ENCODE measurements at regions not wholly inside any gene's neighbourhood (a gene's known extent, or its start where the extent isn't known, plus 50 kb on each side); places are given as distances from the start of the nearest gene placed in this dataset.
A peak's percentile ranks its signal among the peaks of the same experiment; 100 is the strongest.
"Not testable (repeated sequence)": the region's sequence is repeated elsewhere in the genome, so short reads cannot be mapped to it uniquely, and the experiment has no call there.

GRCh38 chr5:18238321-18238720 lies 604.1 kb downstream of the TAF11L14 start:
- no peak for DNase-seq (ENCODE audit: low read depth in 1 of 2, low spot score in 1 of 2)
- TF ChIP-seq JUND (IDR thresholded peaks at IDR 0.05; ENCODE audit: low read depth) = no peak
- in situ Hi-C loops (cut with HindIII; ENCODE audit: low pct_unique_long_range_greater_than_20kb, low sequenced_read_pairs) = no loop called here

- in situ Hi-C loops (cut with HindIII; ENCODE audit: low pct_unique_long_range_greater_than_20kb, low sequenced_read_pairs) = no loop called here
- no peak for TF ChIP-seq JUND (IDR thresholded peaks at IDR 0.05; ENCODE audit: low read depth)
- DNase-seq (ENCODE audit: low read depth in 1 of 2, low spot score in 1 of 2) = no peak
Measured at GRCh38 chr5:18240971-18241370, 606.7 kb downstream of the TAF11L14 start.

- TF ChIP-seq JUND (IDR thresholded peaks at IDR 0.05; ENCODE audit: low read depth) = no peak
- DNase-seq (ENCODE audit: low read depth in 1 of 2, low spot score in 1 of 2) = no peak
- in situ Hi-C loops (cut with HindIII; ENCODE audit: low pct_unique_long_range_greater_than_20kb, low sequenced_read_pairs) = no loop called here
Measured at GRCh38 chr5:18243846-18244245, 609.6 kb downstream of the TAF11L14 start.

- no peak for TF ChIP-seq JUND (IDR thresholded peaks at IDR 0.05; ENCODE audit: low read depth)
- no peak for DNase-seq (ENCODE audit: low read depth in 1 of 2, low spot score in 1 of 2)
- in situ Hi-C loops (cut with HindIII; ENCODE audit: low pct_unique_long_range_greater_than_20kb, low sequenced_read_pairs) = no loop called here
Measured at GRCh38 chr5:18244309-18244708, 610.0 kb downstream of the TAF11L14 start.

GRCh38 chr5:18252559-18252958 lies 618.3 kb downstream of the TAF11L14 start:
- in situ Hi-C loops (cut with HindIII; ENCODE audit: low pct_unique_long_range_greater_than_20kb, low sequenced_read_pairs) = no loop called here
- TF ChIP-seq JUND (IDR thresholded peaks at IDR 0.05; ENCODE audit: low read depth) = no peak

GRCh38 chr5:18264126-18264882 lies 630.0 kb downstream of the TAF11L14 start:
- DNase-seq (ENCODE audit: low read depth in 1 of 2, low spot score in 1 of 2) = no peak
- in situ Hi-C loops (cut with HindIII; ENCODE audit: low pct_unique_long_range_greater_than_20kb, low sequenced_read_pairs) = no loop called here
- no peak for TF ChIP-seq JUND (IDR thresholded peaks at IDR 0.05; ENCODE audit: low read depth)

More at GRCh38 chr5:18252559-18252958, 618.3 kb downstream of the TAF11L14 start:
- DNase-seq (ENCODE audit: low read depth in 1 of 2, low spot score in 1 of 2) = no peak

- DNase-seq (ENCODE audit: low read depth in 1 of 2, low spot score in 1 of 2) = no peak
- no peak for TF ChIP-seq JUND (IDR thresholded peaks at IDR 0.05; ENCODE audit: low read depth)
- in situ Hi-C loops (cut with HindIII; ENCODE audit: low pct_unique_long_range_greater_than_20kb, low sequenced_read_pairs) = no loop called here
Measured at GRCh38 chr5:18270635-18271338, 636.5 kb downstream of the TAF11L14 start.

GRCh38 chr5:18276939-18277338 lies 642.7 kb downstream of the TAF11L14 start:
- no peak for TF ChIP-seq JUND (IDR thresholded peaks at IDR 0.05; ENCODE audit: low read depth)
- in situ Hi-C loops (cut with HindIII; ENCODE audit: low pct_unique_long_range_greater_than_20kb, low sequenced_read_pairs) = no loop called here
- DNase-seq (ENCODE audit: low read depth in 1 of 2, low spot score in 1 of 2) = no peak

- DNase-seq (ENCODE audit: low read depth in 1 of 2, low spot score in 1 of 2) = peak; percentile 33 to 67
- TF ChIP-seq JUND (IDR thresholded peaks at IDR 0.05; ENCODE audit: low read depth) = no peak
- in situ Hi-C loops (cut with HindIII; ENCODE audit: low pct_unique_long_range_greater_than_20kb, low sequenced_read_pairs) = no loop called here
Measured at GRCh38 chr5:18281947-18282581, 647.8 kb downstream of the TAF11L14 start.

- no peak for TF ChIP-seq JUND (IDR thresholded peaks at IDR 0.05; ENCODE audit: low read depth)
- DNase-seq (ENCODE audit: low read depth in 1 of 2, low spot score in 1 of 2) = no peak
- in situ Hi-C loops (cut with HindIII; ENCODE audit: low pct_unique_long_range_greater_than_20kb, low sequenced_read_pairs) = no loop called here
Measured at GRCh38 chr5:18285257-18285656, 651.0 kb downstream of the TAF11L14 start.

- in situ Hi-C loops (cut with HindIII; ENCODE audit: low pct_unique_long_range_greater_than_20kb, low sequenced_read_pairs) = no loop called here
- DNase-seq (ENCODE audit: low read depth in 1 of 2, low spot score in 1 of 2) = no peak
- no peak for TF ChIP-seq JUND (IDR thresholded peaks at IDR 0.05; ENCODE audit: low read depth)
Measured at GRCh38 chr5:18292146-18292545, 657.9 kb downstream of the TAF11L14 start.

GRCh38 chr5:18295696-18296095 lies 661.4 kb downstream of the TAF11L14 start:
- in situ Hi-C loops (cut with HindIII; ENCODE audit: low pct_unique_long_range_greater_than_20kb, low sequenced_read_pairs) = not testable (repeated sequence)

GRCh38 chr5:18299166-18299565 lies 664.9 kb downstream of the TAF11L14 start:
- in situ Hi-C loops (cut with HindIII; ENCODE audit: low pct_unique_long_range_greater_than_20kb, low sequenced_read_pairs) = no loop called here
- DNase-seq (ENCODE audit: low read depth in 1 of 2, low spot score in 1 of 2) = no peak
- TF ChIP-seq JUND (IDR thresholded peaks at IDR 0.05; ENCODE audit: low read depth) = no peak

More at GRCh38 chr5:18295696-18296095, 661.4 kb downstream of the TAF11L14 start:
- DNase-seq (ENCODE audit: low read depth in 1 of 2, low spot score in 1 of 2) = not testable (repeated sequence)

All from T47D (cell line).